HepG2 (cell line): ENCODE measurements at regions not wholly inside any gene's neighbourhood (a gene's known extent, or its start where the extent isn't known, plus 50 kb on each side); places are given as distances from the start of the nearest gene placed in this dataset.

ENCODE experiments used
- ATAC-seq: fragments of 200-7000 bp; cut with Tn5 transposase; 3 replicates; pipeline ENCODE4 v1.9.1; 2020; ENCODE audit warnings: mild to moderate bottlenecking, moderate library complexity
- BruUV-seq: library from RNA; stranded (reverse); fragments of 400-500 nt; replicated peaks from 2 replicates; lab custom pipeline; 2021; lab: Mats Ljungman, UMichigan
- CTCF ChIA-PET: fragments of 300-600 bp; formaldehyde crosslinking; extraction: SDS; loops from one replicate; lab custom pipeline; 2021; ENCODE audit warnings: low total read pairs, inconsistent platforms, low intra/inter-chr PET ratio; lab: Yijun Ruan, JAX
- POLR2A ChIA-PET: fragments of 350-600 bp; sonication (Branson Sonifier 250); formaldehyde crosslinking; loops from one replicate; lab custom pipeline; 2020; ENCODE audit warnings: antibody characterized with exemption, inconsistent platforms; lab: Yijun Ruan, JAX
- DNase-seq: peaks from one replicate; pipeline ENCODE4 v3.0.0-alpha.2; 2015; ENCODE audit warnings: low spot score
- FAIRE-seq: peaks from 3 replicates; lab custom pipeline; 2011; peaks lifted over from hg19 to GRCh38; lab: Jason Lieb, UNC
- H2AFZ ChIP-seq: one replicate; pipeline ENCODE4 v1.6.1; 2011; ENCODE audit warnings: low read length, inconsistent platforms
- H3K27ac ChIP-seq: fragments of 300-600 bp; 3 replicates; pipeline ENCODE4 v1.8.0; 2011; ENCODE audit warnings: mixed run types, mild to moderate bottlenecking, mixed read lengths, low read length, inconsistent platforms; ENCODE audit not compliant: insufficient read depth; ENCODE audit errors: extremely low read length
- H3K27me3 ChIP-seq, 2 experiments: fragments of 200-600 bp in 1 of 2; 2 replicates in 1 of 2; 3 replicates in 1 of 2; pipeline versions ENCODE4 v1.6.0 to v1.8.0; 2011; ENCODE audit warnings: low read length in 2 of 2, mild to moderate bottlenecking in 2 of 2, moderate library complexity in 2 of 2, inconsistent platforms in 1 of 2; ENCODE audit not compliant: insufficient read depth in 2 of 2, control insufficient read depth in 1 of 2
- H3K36me3 ChIP-seq, 2 experiments: fragments of 200-600 bp in 1 of 2; replicated peaks in 1 of 2; 2 replicates in 1 of 2; 3 replicates in 1 of 2; pipeline versions ENCODE4 v1.5.1 to v1.8.0; 2011; ENCODE audit warnings: low read length in 2 of 2, inconsistent platforms in 1 of 2; ENCODE audit not compliant: insufficient read depth in 2 of 2, control insufficient read depth in 1 of 2
- H3K4me1 ChIP-seq: 2 replicates; pipeline ENCODE4 v1.5.1; 2012; ENCODE audit warnings: low read length, inconsistent platforms; ENCODE audit not compliant: insufficient read depth
- H3K4me2 ChIP-seq: 2 replicates; pipeline ENCODE4 v1.6.0; 2011; ENCODE audit warnings: low read depth, low read length, inconsistent platforms
- H3K4me3 ChIP-seq, 3 experiments: fragments of 200-600 bp in 1 of 3; sonication (generic), shearing (Covaris generic) in 1 of 3; replicated peaks in 1 of 3; 2 replicates each; pipeline ENCODE4 v1.5.1; 2011 to 2016; ENCODE audit warnings: low read length in 3 of 3, inconsistent platforms in 2 of 3, low read depth in 2 of 3, mild to moderate bottlenecking in 2 of 3, control low read depth in 1 of 3, mixed read lengths in 1 of 3; ENCODE audit not compliant: insufficient read depth in 1 of 3
- H3K79me2 ChIP-seq: one replicate; pipeline ENCODE4 v1.6.1; 2011; ENCODE audit warnings: low read length, inconsistent platforms; ENCODE audit not compliant: insufficient read depth
- H3K9ac ChIP-seq: 2 replicates; pipeline ENCODE4 v1.6.0; 2011; ENCODE audit warnings: mild to moderate bottlenecking, low read depth, low read length, inconsistent platforms; ENCODE audit not compliant: insufficient read depth
- H3K9me3 ChIP-seq: 2 replicates; pipeline ENCODE4 v1.5.1; 2012; ENCODE audit warnings: mild to moderate bottlenecking, low read length
- H4K20me1 ChIP-seq: 2 replicates; pipeline ENCODE4 v1.6.0; 2011; ENCODE audit warnings: inconsistent platforms, mild to moderate bottlenecking, low read length, moderate library complexity; ENCODE audit not compliant: insufficient read depth
- BRCA1 ChIP-seq: sonication (generic); formaldehyde crosslinking; IDR thresholded peaks from 2 replicates; pipeline ENCODE4 v1.4.0; 2020; ENCODE audit warnings: missing genetic modification reagents
- CEBPB ChIP-seq: IDR thresholded peaks from 2 replicates; pipeline ENCODE4 v1.6.1; 2011; ENCODE audit warnings: low read depth, low read length, improper control_type of control experiment, borderline replicate concordance
- GATAD1 ChIP-seq: IDR thresholded peaks from 2 replicates; pipeline ENCODE4 v1.6.1; 2016; ENCODE audit warnings: missing genetic modification reagents, missing compliant biosample characterization
- RXRB ChIP-seq: IDR thresholded peaks from 2 replicates; pipeline ENCODE4 v1.6.1; 2016; ENCODE audit warnings: borderline replicate concordance, missing genetic modification reagents, missing compliant biosample characterization
- SMAD3 ChIP-seq: sonication (generic); formaldehyde crosslinking; IDR thresholded peaks from 2 replicates; pipeline ENCODE4 v1.4.0; 2020; ENCODE audit warnings: missing genetic modification reagents
- SMC3 ChIP-seq: IDR thresholded peaks from 2 replicates; pipeline ENCODE4 v1.6.1; 2011; ENCODE audit warnings: low read length, improper control_type of control experiment
- SOX6 ChIP-seq, 2 experiments: fragments of 450-650 bp in 1 of 2; sonication (generic) in 1 of 2; formaldehyde crosslinking in 1 of 2; IDR thresholded peaks; 2 replicates each; pipeline versions ENCODE4 v1.4.0 to v1.6.1; 2017 to 2020; ENCODE audit warnings: antibody characterized with exemption in 1 of 2, mild to moderate bottlenecking in 1 of 2, missing genetic modification reagents in 1 of 2
- ZFP37 ChIP-seq: sonication (generic); formaldehyde crosslinking; IDR thresholded peaks from 2 replicates; pipeline ENCODE4 v1.4.0; 2020; ENCODE audit warnings: missing genetic modification reagents, borderline replicate concordance
- ZNF235 ChIP-seq: sonication (generic); formaldehyde crosslinking; IDR thresholded peaks from 2 replicates; pipeline ENCODE4 v1.8.1; 2023; ENCODE audit warnings: mild to moderate bottlenecking, missing genetic modification reagents, borderline replicate concordance
- ZNF781 ChIP-seq: sonication (generic); formaldehyde crosslinking; IDR thresholded peaks from 2 replicates; pipeline ENCODE4 v1.5.1; 2020; ENCODE audit warnings: borderline replicate concordance, mild to moderate bottlenecking, missing genetic modification reagents; ENCODE audit errors: not compliant biosample characterization
- ZSCAN22 ChIP-seq: sonication (generic); formaldehyde crosslinking; IDR thresholded peaks from 2 replicates; pipeline ENCODE4 v1.4.0; 2020; ENCODE audit warnings: mild to moderate bottlenecking, missing genetic modification reagents
- WGBS: methylation state at CpG from one replicate; pipeline ENCODE4 v1.1.6; 2017; ENCODE audit warnings: low lambda C conversion rate; 5-methylcytosine and 5-hydroxymethylcytosine counted together
- in situ Hi-C: cut with HindIII; loops from 2 replicates; pipeline ENCODE4 v1.10.0; 2017; ENCODE audit warnings: low pct_unique_long_range_greater_than_20kb; ENCODE audit not compliant: extremely low pct_ligation_motif_present
- intact Hi-C: fragments of 100-400 bp; cut with micrococcal nuclease; formaldehyde crosslinking; loops from one replicate; pipeline ENCODE4 v1.10.0; 2022; ENCODE audit not compliant: unreplicated experiment
- TF ChIP-seq, protein P1 (sequence below): sonication (generic); formaldehyde crosslinking; IDR thresholded peaks from 2 replicates; pipeline ENCODE4 v1.9.0; 2021; ENCODE audit warnings: missing genetic modification reagents, borderline replicate concordance
- TF ChIP-seq, protein P2 (sequence below): IDR thresholded peaks from 2 replicates; pipeline ENCODE4 v1.6.1; 2016; ENCODE audit warnings: low read depth, borderline replicate concordance
- TF ChIP-seq, protein P3 (sequence below): sonication (generic); formaldehyde crosslinking; IDR thresholded peaks from 2 replicates; pipeline ENCODE4 v1.4.0; 2020; ENCODE audit warnings: missing genetic modification reagents
- TF ChIP-seq, protein P4 (sequence below): sonication (generic); formaldehyde crosslinking; IDR thresholded peaks from 2 replicates; pipeline ENCODE4 v1.4.0; 2020; ENCODE audit warnings: missing genetic modification reagents

DNA sequence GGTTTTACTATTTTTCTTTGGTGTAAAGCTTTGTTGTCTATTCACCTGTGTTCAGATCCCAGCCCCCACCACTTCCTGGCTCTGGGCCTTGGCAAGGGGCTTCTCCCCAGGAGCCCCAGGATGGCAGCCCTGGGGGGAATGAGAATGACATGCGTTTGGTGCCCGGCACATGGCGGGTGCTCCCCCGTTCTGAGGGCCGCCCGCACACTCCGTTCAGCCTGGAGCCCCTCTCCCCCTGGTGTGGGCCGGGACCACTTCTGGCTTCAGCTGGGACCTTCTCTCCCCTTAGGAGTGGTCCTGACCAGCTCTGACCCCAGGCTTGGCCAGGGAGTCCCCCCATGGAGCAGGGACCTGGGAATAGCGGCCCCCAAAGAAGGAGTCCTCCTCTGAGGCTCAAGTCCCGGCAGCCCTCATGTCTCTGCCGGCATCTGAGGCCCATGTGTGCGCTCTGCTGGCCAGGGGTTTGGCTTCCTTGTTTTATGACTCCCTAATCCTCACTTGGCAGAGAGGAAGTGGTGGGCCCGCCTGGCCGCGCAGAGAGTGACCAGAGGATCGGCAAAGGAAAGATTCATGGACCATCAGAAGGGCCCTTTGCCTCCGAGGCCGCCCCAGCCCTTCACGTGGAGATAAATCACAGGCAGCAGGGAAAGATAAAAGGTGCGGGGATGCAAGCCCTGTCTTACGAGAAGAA, 57.0 kb upstream of the LMX1B start:
- H3K4me3 ChIP-seq: no peak overlapping the region
- in situ Hi-C loops (loop anchor here (5.0 kb wide), 1 partner anchor 54 kb away; no protein-coding TSS in a partner anchor), intact Hi-C loops (no loop called here)
- no TSS peak for BruUV-seq
- H3K36me3 ChIP-seq: no peaks in the 10 kb centered on the region
- no peaks in the 10 kb centered on the region for H3K9me3 ChIP-seq
- H3K4me2 ChIP-seq: no peak overlapping the region
- no peak overlapping the region for H2AFZ ChIP-seq
- peaks cover 4% of the 10 kb centered on the region; the same call in 1 of the 2 replicates for H3K4me1 ChIP-seq
- CTCF ChIA-PET: interaction anchor here (5.2 kb wide), 1 partner anchor 56 kb away, joined by 79 read pairs; no protein-coding TSS in a partner anchor
- no peaks in the 10 kb centered on the region for H4K20me1 ChIP-seq
- WGBS: 97% methylated on average over 18 of the region's 21 CpGs
- no peak for FAIRE-seq
- no peaks in the 10 kb centered on the region for H3K79me2 ChIP-seq
- DNase-seq: no peak
- ATAC-seq: no peak
- peaks cover 0 to 4% of the 10 kb centered on the region in 2 experiments; a peak in 1 of 5 replicates for H3K27me3 ChIP-seq
- POLR2A ChIA-PET: no interaction called here
- no peak overlapping the region for H3K9ac ChIP-seq
- no peak overlapping the region for H3K27ac ChIP-seq
- no peak for TF ChIP-seq CEBPB
- TF ChIP-seq, protein P1, sequence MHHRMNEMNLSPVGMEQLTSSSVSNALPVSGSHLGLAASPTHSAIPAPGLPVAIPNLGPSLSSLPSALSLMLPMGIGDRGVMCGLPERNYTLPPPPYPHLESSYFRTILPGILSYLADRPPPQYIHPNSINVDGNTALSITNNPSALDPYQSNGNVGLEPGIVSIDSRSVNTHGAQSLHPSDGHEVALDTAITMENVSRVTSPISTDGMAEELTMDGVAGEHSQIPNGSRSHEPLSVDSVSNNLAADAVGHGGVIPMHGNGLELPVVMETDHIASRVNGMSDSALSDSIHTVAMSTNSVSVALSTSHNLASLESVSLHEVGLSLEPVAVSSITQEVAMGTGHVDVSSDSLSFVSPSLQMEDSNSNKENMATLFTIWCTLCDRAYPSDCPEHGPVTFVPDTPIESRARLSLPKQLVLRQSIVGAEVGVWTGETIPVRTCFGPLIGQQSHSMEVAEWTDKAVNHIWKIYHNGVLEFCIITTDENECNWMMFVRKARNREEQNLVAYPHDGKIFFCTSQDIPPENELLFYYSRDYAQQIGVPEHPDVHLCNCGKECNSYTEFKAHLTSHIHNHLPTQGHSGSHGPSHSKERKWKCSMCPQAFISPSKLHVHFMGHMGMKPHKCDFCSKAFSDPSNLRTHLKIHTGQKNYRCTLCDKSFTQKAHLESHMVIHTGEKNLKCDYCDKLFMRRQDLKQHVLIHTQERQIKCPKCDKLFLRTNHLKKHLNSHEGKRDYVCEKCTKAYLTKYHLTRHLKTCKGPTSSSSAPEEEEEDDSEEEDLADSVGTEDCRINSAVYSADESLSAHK (CRISPR knock-in tag): no peak
- TF ChIP-seq ZSCAN22: no peak
- TF ChIP-seq ZNF235: no peak
- no peak for TF ChIP-seq GATAD1 (CRISPR knock-in tag)
- TF ChIP-seq ZNF781 (CRISPR knock-in tag): no peak
- TF ChIP-seq SOX6 (IDR thresholded peaks at IDR 0.05): no peak
- TF ChIP-seq SOX6 (CRISPR knock-in tag; IDR thresholded peaks at IDR 0.05): no peak
- no peak for TF ChIP-seq SMAD3 (CRISPR knock-in tag)
- TF ChIP-seq, protein P2, sequence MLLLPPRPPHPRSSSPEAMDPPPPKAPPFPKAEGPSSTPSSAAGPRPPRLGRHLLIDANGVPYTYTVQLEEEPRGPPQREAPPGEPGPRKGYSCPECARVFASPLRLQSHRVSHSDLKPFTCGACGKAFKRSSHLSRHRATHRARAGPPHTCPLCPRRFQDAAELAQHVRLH (CRISPR knock-in tag): no peak
- TF ChIP-seq, protein P3, sequence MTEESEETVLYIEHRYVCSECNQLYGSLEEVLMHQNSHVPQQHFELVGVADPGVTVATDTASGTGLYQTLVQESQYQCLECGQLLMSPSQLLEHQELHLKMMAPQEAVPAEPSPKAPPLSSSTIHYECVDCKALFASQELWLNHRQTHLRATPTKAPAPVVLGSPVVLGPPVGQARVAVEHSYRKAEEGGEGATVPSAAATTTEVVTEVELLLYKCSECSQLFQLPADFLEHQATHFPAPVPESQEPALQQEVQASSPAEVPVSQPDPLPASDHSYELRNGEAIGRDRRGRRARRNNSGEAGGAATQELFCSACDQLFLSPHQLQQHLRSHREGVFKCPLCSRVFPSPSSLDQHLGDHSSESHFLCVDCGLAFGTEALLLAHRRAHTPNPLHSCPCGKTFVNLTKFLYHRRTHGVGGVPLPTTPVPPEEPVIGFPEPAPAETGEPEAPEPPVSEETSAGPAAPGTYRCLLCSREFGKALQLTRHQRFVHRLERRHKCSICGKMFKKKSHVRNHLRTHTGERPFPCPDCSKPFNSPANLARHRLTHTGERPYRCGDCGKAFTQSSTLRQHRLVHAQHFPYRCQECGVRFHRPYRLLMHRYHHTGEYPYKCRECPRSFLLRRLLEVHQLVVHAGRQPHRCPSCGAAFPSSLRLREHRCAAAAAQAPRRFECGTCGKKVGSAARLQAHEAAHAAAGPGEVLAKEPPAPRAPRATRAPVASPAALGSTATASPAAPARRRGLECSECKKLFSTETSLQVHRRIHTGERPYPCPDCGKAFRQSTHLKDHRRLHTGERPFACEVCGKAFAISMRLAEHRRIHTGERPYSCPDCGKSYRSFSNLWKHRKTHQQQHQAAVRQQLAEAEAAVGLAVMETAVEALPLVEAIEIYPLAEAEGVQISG (CRISPR knock-in tag): no peak
- TF ChIP-seq SMC3: no peak
- TF ChIP-seq ZFP37 (CRISPR knock-in tag): no peak
- TF ChIP-seq BRCA1 (CRISPR knock-in tag): no peak
- no peak for TF ChIP-seq RXRB (CRISPR knock-in tag)
- TF ChIP-seq, protein P4, sequence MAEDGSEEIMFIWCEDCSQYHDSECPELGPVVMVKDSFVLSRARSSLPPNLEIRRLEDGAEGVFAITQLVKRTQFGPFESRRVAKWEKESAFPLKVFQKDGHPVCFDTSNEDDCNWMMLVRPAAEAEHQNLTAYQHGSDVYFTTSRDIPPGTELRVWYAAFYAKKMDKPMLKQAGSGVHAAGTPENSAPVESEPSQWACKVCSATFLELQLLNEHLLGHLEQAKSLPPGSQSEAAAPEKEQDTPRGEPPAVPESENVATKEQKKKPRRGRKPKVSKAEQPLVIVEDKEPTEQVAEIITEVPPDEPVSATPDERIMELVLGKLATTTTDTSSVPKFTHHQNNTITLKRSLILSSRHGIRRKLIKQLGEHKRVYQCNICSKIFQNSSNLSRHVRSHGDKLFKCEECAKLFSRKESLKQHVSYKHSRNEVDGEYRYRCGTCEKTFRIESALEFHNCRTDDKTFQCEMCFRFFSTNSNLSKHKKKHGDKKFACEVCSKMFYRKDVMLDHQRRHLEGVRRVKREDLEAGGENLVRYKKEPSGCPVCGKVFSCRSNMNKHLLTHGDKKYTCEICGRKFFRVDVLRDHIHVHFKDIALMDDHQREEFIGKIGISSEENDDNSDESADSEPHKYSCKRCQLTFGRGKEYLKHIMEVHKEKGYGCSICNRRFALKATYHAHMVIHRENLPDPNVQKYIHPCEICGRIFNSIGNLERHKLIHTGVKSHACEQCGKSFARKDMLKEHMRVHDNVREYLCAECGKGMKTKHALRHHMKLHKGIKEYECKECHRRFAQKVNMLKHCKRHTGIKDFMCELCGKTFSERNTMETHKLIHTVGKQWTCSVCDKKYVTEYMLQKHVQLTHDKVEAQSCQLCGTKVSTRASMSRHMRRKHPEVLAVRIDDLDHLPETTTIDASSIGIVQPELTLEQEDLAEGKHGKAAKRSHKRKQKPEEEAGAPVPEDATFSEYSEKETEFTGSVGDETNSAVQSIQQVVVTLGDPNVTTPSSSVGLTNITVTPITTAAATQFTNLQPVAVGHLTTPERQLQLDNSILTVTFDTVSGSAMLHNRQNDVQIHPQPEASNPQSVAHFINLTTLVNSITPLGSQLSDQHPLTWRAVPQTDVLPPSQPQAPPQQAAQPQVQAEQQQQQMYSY: no peak
